ENCODE measurements at regions not wholly inside any gene's neighbourhood (a gene's known extent, or its start where the extent isn't known, plus 50 kb on each side); places are given as distances from the start of the nearest gene placed in this dataset.

DNA sequence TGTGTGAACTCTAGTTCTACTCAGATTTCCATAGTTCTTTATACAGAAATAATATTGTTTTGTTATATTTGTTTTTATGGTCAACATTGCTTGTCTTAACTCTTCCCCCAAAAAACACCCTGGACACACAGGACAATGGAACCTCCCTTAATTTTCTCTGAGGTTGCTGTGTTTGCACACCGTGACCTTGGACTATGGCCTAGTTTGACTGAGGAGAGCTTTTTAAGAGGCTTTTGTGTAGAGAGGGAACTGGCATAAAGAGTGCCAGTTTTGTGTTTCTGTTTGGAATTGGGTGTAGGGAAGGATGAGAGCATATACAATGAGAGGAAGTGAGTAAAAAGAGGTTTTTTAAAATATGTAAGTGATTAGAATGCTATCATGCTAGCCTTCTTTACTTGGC is 101.1 kb upstream of the MEF2C start:
- no peak for DNase-seq

DNA sequence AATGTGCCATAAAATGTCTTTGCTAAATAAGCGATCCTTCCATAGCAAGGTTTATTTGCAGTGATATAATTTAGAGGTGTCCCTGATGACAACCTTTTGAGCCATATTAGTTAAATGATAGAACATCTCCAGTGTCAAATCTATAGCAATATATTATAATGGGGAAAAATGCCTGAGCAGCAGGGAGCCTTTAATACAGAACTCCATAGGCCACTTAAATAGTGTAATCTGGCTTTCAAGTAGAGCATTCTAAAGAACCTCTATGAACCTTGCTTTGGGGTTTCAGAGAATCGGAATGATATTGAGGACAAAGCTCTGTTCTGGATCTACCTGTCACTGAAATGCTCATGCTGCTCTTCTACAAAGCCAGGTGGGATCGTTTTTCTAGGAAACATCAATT is 96.7 kb upstream of the MEF2C start:
- no peak for DNase-seq

DNA sequence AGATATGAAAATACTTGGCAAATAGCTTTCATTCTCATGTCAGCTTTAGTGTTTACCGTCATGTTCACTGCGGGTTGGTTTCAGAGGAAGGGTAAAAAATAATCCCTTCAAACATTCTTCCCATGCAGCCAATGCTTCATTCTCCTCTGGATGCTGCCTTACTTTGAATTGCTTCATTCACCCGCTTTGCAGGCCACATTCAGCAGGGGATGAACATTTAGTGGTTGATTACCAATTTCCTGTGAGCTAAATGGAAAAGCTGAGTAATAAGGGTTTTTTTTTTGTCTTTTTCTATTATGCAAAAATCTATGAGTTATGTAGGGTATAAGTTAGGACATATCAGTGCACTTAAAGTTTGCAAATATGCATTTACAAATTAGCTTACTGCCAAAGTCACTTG is 96.3 kb upstream of the MEF2C start:
- no peak for DNase-seq

DNA sequence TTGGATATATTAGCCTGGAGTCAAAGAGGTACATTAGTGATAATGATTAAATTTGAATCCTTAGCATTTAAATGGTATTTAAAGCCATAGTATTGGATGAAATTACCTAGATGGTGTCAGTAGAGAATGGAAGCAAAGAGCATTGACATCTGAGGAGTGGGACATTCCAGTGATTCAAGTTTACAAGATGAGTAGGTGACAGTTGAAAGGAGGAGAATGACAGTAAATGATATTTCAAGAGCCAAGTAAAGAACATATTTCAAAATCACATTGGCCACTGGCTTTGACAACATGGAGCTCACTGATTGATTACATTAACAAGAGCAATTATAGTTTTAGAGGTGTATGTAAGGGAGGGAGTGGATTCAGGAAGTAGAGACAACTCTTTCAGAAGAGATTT is 93.9 kb upstream of the MEF2C start:
- DNase-seq = no peak

DNA sequence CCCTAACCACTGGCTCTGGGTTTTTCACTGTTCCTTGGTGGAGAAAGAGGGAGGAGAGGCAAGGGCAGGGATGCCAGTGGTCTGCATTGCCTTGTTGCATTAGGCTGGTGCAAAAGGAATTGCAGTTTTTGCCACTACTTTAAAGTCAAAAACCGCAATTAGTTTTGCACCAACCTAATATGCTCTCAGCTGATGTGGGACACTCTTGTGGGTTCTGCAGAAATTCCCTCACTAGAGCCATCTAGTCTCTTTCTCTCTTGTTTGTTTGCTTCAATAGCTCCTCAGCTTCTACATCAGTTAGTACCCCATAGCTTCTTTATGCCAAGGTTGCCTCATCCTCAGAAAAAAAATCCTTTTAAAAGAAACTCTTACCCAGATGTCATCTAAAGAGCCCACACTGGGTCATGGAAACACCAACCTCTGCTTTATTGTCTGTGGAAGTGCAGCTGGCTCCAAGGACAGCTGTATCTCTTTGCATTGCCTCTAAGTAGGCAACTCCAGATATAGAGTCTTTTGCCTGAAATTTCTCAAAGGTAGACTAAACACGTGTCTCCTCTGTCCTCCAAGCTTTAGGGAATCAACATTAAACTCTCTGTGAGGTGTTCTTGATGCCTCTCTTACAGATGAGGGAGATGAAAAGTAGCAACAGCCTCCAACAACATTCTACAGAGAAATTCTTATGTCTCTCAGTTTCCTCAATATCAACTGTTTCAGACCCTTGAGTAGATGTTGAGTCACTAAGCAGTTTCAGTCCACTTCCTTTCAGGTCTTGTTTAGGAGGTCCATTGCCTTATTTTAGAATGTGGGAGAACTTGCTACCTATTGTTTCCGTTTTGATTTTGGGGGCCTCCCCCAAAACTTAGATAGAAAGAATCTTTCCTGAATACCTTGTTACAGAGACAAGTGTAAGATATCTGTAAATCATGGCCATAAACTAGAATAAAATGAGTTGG is 84.9 kb upstream of the MEF2C start:
- no peak for DNase-seq

DNA sequence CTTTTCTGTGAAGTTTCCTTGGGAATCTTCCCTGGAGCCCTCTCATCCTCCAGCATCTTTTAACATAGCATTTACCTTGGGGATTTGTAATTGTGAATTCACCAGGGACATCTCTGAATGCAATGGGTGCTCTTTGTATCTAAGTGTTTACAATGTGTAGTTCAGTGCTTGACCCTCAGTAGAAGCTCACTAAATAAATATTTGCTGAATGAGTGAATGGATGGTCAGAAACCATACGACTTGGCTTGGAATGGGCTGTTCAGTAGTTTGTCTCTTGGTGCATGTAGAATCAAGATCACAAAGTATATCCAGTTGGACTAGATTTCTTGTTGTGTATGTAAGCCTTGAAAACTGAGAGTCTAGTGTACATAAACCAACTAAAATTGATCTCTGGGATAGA is 81.8 kb upstream of the MEF2C start:
- no peak for DNase-seq

DNA sequence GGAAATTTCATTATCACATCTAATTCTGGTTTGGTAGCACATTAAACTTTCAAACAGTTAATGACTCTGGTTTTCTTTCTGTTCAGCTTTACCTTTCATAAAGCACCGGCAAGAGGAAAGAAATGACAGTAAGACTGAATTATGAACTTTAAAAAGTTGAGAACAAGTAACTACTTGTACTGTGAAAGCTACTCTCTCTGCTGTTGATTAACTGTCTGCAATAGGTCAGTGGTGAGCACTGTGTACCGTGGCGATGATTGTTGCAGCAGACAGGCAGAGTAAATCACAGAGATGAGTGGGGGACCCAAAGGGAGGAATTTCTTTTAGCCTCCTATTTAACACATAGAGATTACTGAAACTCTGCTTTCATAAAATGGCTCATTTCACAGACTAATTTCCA is 74.0 kb upstream of the MEF2C start:
- no peak for DNase-seq

DNA sequence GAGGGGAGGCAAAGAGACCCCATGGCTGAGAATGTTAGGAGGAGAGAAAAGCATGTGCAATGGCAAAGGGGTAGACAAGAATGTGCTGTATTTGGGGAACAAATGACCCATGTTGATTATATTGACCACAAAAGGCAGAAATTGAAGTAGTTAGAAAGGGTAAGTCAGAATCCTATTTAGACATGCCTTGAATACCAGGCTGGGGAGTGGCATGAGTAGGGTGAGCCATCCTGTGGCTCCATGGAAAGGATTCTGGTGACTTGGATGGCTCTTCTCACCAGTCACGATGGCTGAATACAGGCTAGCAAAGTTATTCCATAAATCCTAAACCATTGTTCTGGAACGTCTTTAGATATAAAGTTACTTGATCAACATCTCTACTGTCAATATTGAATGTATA is 73.4 kb upstream of the MEF2C start:
- no peak for DNase-seq

DNA sequence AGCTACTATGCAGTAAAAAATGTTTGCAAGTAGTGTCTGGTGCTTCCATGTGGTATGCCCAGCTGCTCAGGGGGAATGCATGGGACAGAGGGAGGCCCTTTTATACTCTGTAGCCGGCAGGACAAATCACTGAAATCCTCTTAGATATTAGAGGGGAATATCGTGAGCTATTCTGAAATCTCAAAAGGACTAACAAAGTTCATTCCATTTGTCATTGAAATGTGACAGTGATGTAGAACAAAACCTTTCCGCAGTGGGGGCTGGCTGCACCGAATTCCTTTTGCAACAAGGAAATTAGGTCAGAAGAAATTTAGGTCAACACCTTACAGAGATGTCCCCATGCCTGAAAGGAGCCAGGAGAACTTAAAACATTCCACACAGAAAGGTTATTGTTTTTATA is 72.4 kb upstream of the MEF2C start:
- no peak for DNase-seq

DNA sequence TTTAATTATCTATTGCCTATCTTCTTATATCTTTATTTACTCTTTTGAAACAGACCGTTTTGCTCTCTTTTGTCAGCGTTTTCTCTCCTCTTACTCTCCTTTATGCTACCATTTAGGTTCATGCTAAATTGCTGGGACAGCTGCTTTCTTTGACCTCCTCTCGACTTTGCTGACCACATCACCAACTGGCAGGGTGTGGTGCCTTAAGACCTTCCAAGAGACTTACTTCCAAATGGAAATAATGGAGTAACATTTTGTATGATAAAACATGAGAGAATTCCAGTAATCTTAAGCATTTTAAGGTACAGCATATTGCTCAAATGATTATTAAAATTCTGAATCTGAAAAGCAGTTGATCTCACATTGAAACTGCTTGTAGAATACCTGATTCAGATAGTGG is 71.5 kb upstream of the MEF2C start:
- no peak for DNase-seq

DNA sequence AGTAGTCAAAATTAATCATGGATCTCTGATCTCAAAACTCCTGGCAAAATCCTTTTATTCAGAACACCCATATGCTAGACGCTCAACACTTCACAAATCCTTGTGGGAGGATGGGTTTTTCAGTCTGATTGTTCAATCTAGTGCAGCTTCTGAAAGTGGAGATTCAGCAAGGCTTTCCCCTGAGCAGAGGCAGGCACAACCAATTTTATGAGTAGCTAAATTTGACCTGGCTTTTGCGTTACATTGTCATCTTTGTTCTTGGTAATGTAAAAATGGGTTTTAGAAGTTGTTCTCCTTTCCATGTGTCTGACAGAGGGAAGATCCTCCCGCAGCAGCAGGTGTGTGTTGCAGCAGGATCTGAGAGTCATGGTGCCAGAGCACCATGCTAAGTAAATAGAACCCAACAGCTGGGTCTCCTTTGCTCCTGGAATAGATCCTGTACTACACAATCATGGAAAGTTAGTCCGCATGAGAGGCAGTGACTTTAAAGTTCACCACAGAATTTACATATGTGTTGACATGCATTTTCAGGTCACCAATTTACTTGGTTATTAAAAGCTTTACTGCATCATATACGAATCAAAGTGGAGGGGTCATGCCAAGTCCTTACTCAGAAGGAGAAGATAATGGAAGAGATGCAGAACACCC is 70.1 kb upstream of the MEF2C start:
- no peak for DNase-seq

DNA sequence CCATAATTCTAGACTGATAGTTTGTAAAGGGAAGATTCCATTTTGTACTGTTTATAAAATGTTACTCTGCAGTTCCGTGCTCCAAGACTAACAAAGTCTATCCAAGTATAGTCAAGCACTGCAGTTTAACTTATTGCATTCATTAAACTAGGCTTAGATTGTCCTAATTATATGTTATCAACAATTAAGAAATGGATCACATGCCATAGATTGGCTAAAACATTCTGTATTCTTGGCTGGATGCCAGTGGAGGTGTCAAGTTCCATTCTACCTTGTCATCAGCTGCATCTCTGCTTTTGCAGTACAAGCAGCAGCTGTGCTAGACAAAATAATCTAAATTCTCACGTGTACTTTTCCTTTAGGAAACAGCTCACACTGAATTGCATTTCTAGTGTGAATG is 69.4 kb upstream of the MEF2C start:
- DNase-seq = peak; percentile 6

DNA sequence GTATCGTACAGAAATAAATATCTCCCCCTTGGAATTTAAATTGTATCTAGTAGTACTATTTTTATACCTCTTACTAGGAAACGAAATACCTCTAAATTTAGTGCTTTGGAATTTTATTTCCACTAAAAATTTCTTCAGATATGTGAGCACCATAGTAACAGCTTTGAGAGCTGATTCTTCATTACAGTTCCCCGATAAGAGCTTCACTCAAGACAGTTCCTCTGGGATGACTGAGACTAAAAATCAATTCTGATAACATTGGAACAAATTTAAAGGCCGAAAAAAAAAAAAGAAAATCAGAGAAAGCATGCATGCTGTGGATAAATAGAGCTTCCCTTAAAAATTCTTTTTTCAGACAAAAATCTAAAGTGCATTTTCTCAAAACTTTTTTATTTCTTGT is 68.5 kb upstream of the MEF2C start:
- no peak for DNase-seq

DNA sequence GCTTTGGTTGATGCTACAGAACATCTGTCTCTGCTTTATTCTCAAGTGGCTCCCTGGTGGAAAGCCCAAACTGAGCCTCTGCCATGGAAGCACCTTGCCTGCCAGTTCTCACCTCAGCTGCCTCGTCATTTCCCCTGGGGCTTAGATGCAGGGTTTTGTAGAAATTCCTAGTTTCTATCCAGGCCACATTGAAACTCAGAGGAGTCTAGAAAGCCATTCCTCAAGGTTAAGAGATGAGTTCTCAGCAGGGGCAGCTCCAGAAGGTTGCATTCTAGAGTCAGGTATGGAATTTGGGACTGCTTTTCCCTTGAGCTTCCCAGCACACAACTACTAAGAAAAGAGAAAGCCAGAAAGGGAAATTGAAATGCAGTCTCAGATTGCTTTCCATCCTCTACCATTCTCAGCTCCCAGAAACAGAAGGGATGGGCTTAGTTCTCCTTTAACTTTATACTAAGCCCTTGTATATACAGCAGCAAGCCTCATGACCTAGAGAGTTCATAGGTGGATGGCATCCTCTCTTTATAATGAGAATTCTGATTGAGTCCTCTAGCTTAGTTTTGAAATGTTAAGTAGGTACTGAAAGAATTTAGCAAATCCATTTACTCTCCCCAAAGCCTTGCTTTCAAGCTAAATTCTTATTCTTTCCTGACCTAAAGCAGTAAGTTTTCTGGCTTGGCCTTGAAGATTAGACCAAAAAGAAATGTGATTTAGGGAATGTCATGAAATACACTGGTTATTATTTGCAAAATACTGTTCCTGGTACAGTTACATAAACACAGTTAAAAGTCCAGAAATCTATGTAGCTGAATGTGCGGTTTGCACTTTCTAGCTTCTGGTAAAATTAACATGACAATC is 66.0 kb upstream of the MEF2C start:
- no peak for DNase-seq

DNA sequence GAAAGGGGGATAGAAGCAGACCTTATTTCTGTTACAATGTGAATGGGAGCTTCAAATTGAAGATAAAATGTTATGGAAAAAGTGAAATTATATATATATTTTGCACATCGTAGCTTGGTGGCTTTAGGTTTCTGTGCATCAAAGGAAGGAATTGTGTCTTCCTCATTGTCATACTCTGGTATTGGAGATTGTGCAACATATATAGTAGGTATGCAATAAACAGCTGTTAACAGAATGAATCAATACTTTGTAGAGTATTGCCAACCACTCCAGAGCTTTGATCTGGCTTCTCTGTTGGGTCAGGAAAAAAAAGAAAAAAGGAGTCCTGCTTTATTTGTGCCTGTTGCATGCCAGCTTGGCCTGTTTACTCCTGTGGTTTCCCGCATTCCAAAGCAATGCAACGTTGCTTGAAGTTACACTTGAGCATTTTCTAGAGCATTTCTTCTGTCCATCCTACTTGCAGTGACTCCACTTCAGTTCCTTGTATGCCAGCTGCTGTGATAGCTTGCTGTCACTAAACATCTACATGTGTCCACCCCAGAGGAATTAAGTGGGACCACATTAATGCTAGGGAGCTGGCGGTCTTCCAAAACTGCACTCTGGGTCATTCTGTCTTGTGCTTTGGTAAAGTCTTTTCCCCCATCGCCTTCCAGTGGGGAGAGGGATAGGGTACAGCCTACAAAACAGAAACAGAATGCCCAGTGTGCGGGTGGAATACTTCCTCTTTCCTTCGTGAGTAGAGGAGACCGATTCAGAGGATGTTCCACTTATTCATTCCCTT is 62.0 kb upstream of the MEF2C start:
- DNase-seq = no peak

DNA sequence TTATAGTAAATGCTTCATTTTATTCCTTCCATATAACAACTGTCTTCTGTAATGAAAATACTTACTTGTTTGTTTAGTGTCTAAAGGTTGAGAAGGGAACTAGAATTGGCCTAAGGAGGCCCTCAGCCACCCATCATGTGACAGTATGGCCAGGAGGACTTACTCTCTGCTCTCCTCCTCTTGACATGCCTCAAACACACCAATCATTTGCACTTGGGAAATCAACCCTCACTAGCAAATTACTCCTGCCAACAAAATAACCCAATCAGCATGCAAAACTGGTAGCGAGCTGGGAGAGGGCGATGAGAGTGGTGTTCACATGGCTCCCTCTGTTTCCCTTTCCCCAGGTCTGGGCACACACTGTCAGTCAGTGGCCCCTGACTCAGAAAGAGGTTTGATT is 58.6 kb upstream of the MEF2C start:
- no peak for DNase-seq

DNA sequence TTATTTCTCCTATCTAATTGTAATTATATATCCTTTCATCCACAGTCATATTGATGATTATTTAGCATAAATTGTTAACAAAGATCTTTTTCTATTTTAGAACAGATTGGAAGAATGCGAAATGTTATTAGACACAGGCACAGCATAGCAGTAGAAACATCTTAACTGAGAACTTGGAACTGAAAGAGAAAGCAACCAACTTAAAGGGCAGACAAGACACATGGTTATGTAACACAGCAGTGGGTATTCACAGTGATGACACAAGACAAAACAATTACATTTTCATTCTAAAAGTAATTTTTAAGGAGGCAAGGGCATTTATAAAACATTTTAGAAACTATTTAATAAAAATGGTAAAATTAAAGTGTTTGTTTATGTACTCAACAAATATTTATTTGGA is 57.7 kb upstream of the MEF2C start:
- no peak for DNase-seq

DNA sequence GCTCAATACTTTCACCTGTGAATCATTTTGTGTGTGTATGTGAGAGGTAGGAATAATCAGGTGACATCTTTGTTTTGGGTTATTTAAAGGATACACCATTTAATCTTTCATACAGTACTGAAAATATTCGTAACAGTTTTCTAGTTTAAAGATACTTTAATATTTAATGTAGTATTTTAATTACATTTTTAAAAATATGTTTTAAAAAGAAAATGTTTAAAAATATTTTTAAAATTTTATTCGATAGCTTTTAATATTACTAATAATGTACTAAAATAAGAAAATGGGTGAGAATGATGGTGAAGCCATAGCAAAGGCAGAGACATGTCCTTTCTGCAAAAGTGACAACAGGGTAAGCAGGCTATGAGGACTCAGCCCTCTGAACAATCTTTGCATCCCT is 56.3 kb upstream of the MEF2C start:
- no peak for DNase-seq

DNA sequence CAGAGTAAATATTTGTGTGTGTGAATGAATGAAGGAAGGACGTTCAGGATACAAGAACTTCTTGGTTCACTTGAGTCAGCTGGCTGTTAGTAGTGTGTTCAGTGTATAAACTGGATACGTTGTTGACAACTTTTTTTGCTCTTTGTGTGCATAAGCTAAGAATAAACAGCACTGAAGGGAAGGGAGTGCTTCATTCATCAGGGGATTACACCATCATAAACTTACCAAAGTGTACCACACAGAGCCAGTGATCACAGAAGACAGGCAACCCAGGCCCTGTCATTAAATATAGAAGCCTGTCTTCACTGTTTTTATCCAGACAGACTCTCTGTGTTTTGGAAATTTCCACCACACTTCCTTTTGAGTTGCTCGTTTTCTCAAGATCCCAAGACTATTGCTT is 55.5 kb upstream of the MEF2C start:
- DNase-seq = no peak

DNA sequence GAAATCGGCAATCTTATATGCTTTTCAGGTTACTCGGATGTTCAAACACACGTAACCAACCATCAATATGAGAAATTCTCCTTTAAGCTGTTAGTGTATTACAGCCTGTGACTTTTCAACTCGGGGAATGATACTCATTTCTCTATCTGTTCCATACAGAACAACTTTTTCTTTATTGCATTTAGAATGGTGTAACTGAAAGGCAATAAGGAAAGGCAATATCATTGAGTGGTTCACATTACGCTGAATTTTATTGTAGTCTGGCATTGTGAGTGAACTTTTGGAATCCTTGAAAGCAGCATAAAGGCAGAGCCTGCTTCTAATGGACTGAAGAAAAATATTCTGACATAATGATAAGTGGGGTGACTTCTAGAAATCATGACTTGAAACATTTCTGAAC is 54.4 kb upstream of the MEF2C start:
- DNase-seq = no peak

DNA sequence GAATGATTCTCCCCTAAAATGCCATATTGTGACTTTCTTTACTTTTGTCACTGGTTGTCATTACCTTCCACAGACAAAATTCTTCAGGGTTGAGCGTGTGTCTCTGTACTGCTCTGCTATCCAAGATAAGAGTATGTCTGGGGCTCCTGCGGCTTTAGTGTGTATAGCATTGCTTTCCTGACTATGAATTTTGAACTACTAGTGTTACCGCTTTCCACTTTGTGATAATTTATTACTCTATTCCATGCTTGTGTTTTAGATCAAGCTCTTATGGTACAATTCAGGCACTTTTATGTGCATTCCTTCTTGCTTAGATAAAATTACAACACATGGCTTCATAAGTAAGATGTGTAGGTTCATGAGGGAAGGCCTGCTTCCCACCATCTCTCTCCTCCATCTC is 51.5 kb upstream of the MEF2C start:
- DNase-seq = no peak
